HFF-Myc (cell line): ENCODE measurements at regions not wholly inside any gene's neighbourhood (a gene's known extent, or its start where the extent isn't known, plus 50 kb on each side); places are given as distances from the start of the nearest gene placed in this dataset.

Experiments
- DNase-seq: peaks from one replicate; pipeline ENCODE4 v3.0.0-alpha.2; 2011; ENCODE audit warnings: low read depth; ENCODE audit errors: extremely low read depth
- H3K4me3 ChIP-seq: replicated peaks from 2 replicates; pipeline ENCODE4 v1.5.1; 2011; ENCODE audit warnings: low read depth, mild to moderate bottlenecking, control low read depth, low read length
- CTCF ChIP-seq: IDR thresholded peaks from 2 replicates; pipeline ENCODE4 v1.5.1; 2012; ENCODE audit warnings: mild to moderate bottlenecking, low read depth, low read length, control low read depth; ENCODE audit errors: missing control alignments

GRCh38 chr2:153109793-153110192 lies 368.8 kb downstream of the RPRM start:
- no peak for DNase-seq
- H3K4me3 ChIP-seq, result no peak overlapping the region
- no peak for TF ChIP-seq CTCF

GRCh38 chr2:153106802-153107477 lies 371.6 kb downstream of the RPRM start:
- no peak for TF ChIP-seq CTCF
- no peak overlapping the region for H3K4me3 ChIP-seq
- no peak for DNase-seq

- H3K4me3 ChIP-seq, result no peak overlapping the region
- TF ChIP-seq CTCF, result no peak
- DNase-seq, result no peak
Measured at GRCh38 chr2:153105829-153106578, 372.6 kb downstream of the RPRM start.

- no peak for TF ChIP-seq CTCF
- H3K4me3 ChIP-seq, result no peak overlapping the region
- DNase-seq, result no peak
Measured at GRCh38 chr2:153101187-153101586, 377.4 kb downstream of the RPRM start.

GRCh38 chr2:153100151-153100550 lies 378.4 kb downstream of the RPRM start:
- no peak overlapping the region for H3K4me3 ChIP-seq
- DNase-seq, result no peak
- TF ChIP-seq CTCF, result no peak

GRCh38 chr2:153098073-153098472 lies 379.7 kb downstream of the ARL6IP6 start:
- TF ChIP-seq CTCF, result no peak
- no peak for DNase-seq

GRCh38 chr2:153096272-153096671 lies 377.9 kb downstream of the ARL6IP6 start:
- DNase-seq, result no peak
- H3K4me3 ChIP-seq, result no peak overlapping the region
- TF ChIP-seq CTCF, result no peak

More at GRCh38 chr2:153098073-153098472, 379.7 kb downstream of the ARL6IP6 start:
- no peak overlapping the region for H3K4me3 ChIP-seq
